H9 (cell line): ENCODE measurements at regions not wholly inside any gene's neighbourhood (a gene's known extent, or its start where the extent isn't known, plus 50 kb on each side); places are given as distances from the start of the nearest gene placed in this dataset.

Source experiments
- DNase-seq: peaks from one replicate; pipeline ENCODE4 v3.0.0-alpha.2; 2017
- H2AFZ ChIP-seq: one replicate; pipeline ENCODE4 v1.6.1; 2013; ENCODE audit warnings: mild to moderate bottlenecking, low read length, control low read depth, moderate library complexity
- H2AK5ac ChIP-seq: 2 replicates; pipeline ENCODE4 v1.6.1; 2013; ENCODE audit warnings: low read length, control low read depth, mixed read lengths; ENCODE audit not compliant: insufficient read length
- H2BK120ac ChIP-seq: one replicate; pipeline ENCODE4 v1.6.1; 2013; ENCODE audit warnings: low read depth, mild to moderate bottlenecking, low read length, control low read depth, inconsistent platforms; ENCODE audit not compliant: poor library complexity, severe bottlenecking
- H2BK12ac ChIP-seq: 2 replicates; pipeline ENCODE4 v1.6.1; 2013; ENCODE audit warnings: low read length, control low read depth, mixed read lengths, low read depth; ENCODE audit not compliant: insufficient read length
- H2BK15ac ChIP-seq: 2 replicates; pipeline ENCODE4 v1.6.1; 2013; ENCODE audit warnings: low read depth, low read length, control low read depth
- H2BK20ac ChIP-seq: one replicate; pipeline ENCODE4 v1.6.1; 2013; ENCODE audit warnings: low read depth, mild to moderate bottlenecking, low read length, control low read depth, inconsistent platforms; ENCODE audit not compliant: poor library complexity, severe bottlenecking
- H2BK5ac ChIP-seq: 2 replicates; pipeline ENCODE4 v1.6.1; 2013; ENCODE audit warnings: low read length, control low read depth, mixed read lengths; ENCODE audit not compliant: insufficient read length
- H3K14ac ChIP-seq: 2 replicates; pipeline ENCODE4 v1.6.1; 2013; ENCODE audit warnings: low read length, control low read depth; ENCODE audit not compliant: insufficient read depth
- H3K18ac ChIP-seq: 2 replicates; pipeline ENCODE4 v1.6.1; 2013; ENCODE audit warnings: low read depth, mild to moderate bottlenecking, mixed read lengths, low read length, control low read depth; ENCODE audit not compliant: insufficient read length
- H3K23ac ChIP-seq: 2 replicates; pipeline ENCODE4 v1.6.1; 2013; ENCODE audit warnings: low read length, control low read depth, mixed read lengths, low read depth; ENCODE audit not compliant: insufficient read length
- H3K23me2 ChIP-seq: 2 replicates; pipeline ENCODE4 v1.6.1; 2013; ENCODE audit warnings: low read depth, mild to moderate bottlenecking, mixed read lengths, low read length, control low read depth; ENCODE audit not compliant: insufficient read length, poor library complexity, severe bottlenecking
- H3K27ac ChIP-seq: 2 replicates; pipeline ENCODE4 v1.5.1; 2013; ENCODE audit warnings: low read length, control low read depth, mixed read lengths, low read depth; ENCODE audit not compliant: insufficient read length
- H3K27me3 ChIP-seq: 2 replicates; pipeline ENCODE4 v1.6.1; 2013; ENCODE audit warnings: low read length, control low read depth, inconsistent platforms; ENCODE audit not compliant: insufficient read depth
- H3K4ac ChIP-seq: 2 replicates; pipeline ENCODE4 v1.6.1; 2013; ENCODE audit warnings: low read depth, mild to moderate bottlenecking, control low read depth, inconsistent platforms, low read length, moderate library complexity
- H3K4me1 ChIP-seq: 2 replicates; pipeline ENCODE4 v1.6.1; 2013; ENCODE audit warnings: low read length, control low read depth, inconsistent platforms; ENCODE audit not compliant: insufficient read depth
- H3K4me2 ChIP-seq: 2 replicates; pipeline ENCODE4 v1.6.1; 2013; ENCODE audit warnings: low read length, control low read depth, mixed read lengths; ENCODE audit not compliant: insufficient read length, insufficient read depth
- H3K56ac ChIP-seq: 2 replicates; pipeline ENCODE4 v1.6.1; 2013; ENCODE audit warnings: low read depth, mild to moderate bottlenecking, mixed read lengths, low read length, control low read depth; ENCODE audit not compliant: insufficient read length
- H3K79me1 ChIP-seq: 2 replicates; pipeline ENCODE4 v1.6.1; 2013; ENCODE audit warnings: low read depth, mild to moderate bottlenecking, moderate library complexity, low read length, control low read depth, inconsistent platforms; ENCODE audit not compliant: insufficient read depth, poor library complexity, severe bottlenecking
- H3K79me2 ChIP-seq: 2 replicates; pipeline ENCODE4 v1.6.1; 2013; ENCODE audit warnings: low read length, control low read depth, inconsistent platforms; ENCODE audit not compliant: insufficient read depth
- H3K9ac ChIP-seq: 2 replicates; pipeline ENCODE4 v1.6.1; 2013; ENCODE audit warnings: low read length, control low read depth, mixed read lengths; ENCODE audit not compliant: insufficient read length; ENCODE audit errors: extremely low read depth
- H3K9me3 ChIP-seq: one replicate; pipeline ENCODE4 v1.6.1; 2013; ENCODE audit warnings: low read depth, low read length, inconsistent platforms; ENCODE audit not compliant: control insufficient read depth
- H3T11ph ChIP-seq: one replicate; pipeline ENCODE4 v1.6.1; 2013; ENCODE audit warnings: mild to moderate bottlenecking, low read length, control low read depth, inconsistent platforms
- H4K20me1 ChIP-seq: one replicate; pipeline ENCODE4 v1.6.1; 2013; ENCODE audit not compliant: control insufficient read depth, insufficient read length, insufficient read depth
- H4K5ac ChIP-seq: 2 replicates; pipeline ENCODE4 v1.6.1; 2013; ENCODE audit warnings: low read depth, mild to moderate bottlenecking, mixed read lengths, low read length, control low read depth; ENCODE audit not compliant: insufficient read length
- H4K8ac ChIP-seq: replicated peaks from 2 replicates; pipeline ENCODE4 v1.6.1; 2013; ENCODE audit warnings: low read length, control low read depth, mixed read lengths, low read depth; ENCODE audit not compliant: insufficient read length
- H4K91ac ChIP-seq: 2 replicates; pipeline ENCODE4 v1.6.1; 2013; ENCODE audit warnings: low read depth, mild to moderate bottlenecking, moderate library complexity, mixed read lengths, low read length, control low read depth; ENCODE audit not compliant: insufficient read length
- H3K27ac Mint-ChIP-seq, 3 experiments: 2 replicates in 2 of 3; 3 replicates in 1 of 3; pipeline ENCODE4 v1.8.0; 2020 to 2021; ENCODE audit warnings: mixed read lengths in 3 of 3, mild to moderate bottlenecking in 1 of 3, moderate library complexity in 1 of 3
- H3K27me3 Mint-ChIP-seq: 2 replicates; pipeline ENCODE4 v1.8.0; 2021; ENCODE audit warnings: low read depth, mild to moderate bottlenecking, moderate library complexity, mixed read lengths
- H3K36me3 Mint-ChIP-seq, 3 experiments: 2 replicates in 2 of 3; 3 replicates in 1 of 3; pipeline ENCODE4 v1.8.0; 2020 to 2021; ENCODE audit warnings: low read depth in 3 of 3, mixed read lengths in 3 of 3; ENCODE audit not compliant: insufficient read depth in 1 of 3
- H3K4me1 Mint-ChIP-seq, 2 experiments: 2 replicates each; pipeline ENCODE4 v1.8.0; 2020; ENCODE audit warnings: mixed read lengths in 2 of 2
- H3K4me3 Mint-ChIP-seq, 2 experiments: 2 replicates in 1 of 2; 3 replicates in 1 of 2; pipeline ENCODE4 v1.8.0; 2020 to 2021; ENCODE audit warnings: mild to moderate bottlenecking in 2 of 2, mixed read lengths in 2 of 2, moderate library complexity in 1 of 2
- H3K9me3 Mint-ChIP-seq, 2 experiments: 2 replicates in 1 of 2; 3 replicates in 1 of 2; pipeline ENCODE4 v1.8.0; 2020; ENCODE audit warnings: mild to moderate bottlenecking in 2 of 2, mixed read lengths in 2 of 2, moderate library complexity in 1 of 2
- CTCF ChIP-seq: fragments of 200-600 bp; sonication (generic); conservative IDR thresholded peaks from 3 replicates; pipeline ENCODE4 v1.8.0; 2021; ENCODE audit warnings: antibody characterized with exemption, mild to moderate bottlenecking
- WGBS: extraction: QIAGEN DNeasy Blood & Tissue Kit; methylation state at CpG from one replicate; pipeline ENCODE4 v1.1.7; 2013; ENCODE audit warnings: missing lambda C conversion rate, low lambda C conversion rate, mixed read lengths; ENCODE audit not compliant: insufficient read length; ENCODE audit errors: extremely low coverage; 5-methylcytosine and 5-hydroxymethylcytosine counted together

- Histone ChIP-seq H2BK15ac (no peak overlapping the region), H3K4ac (no peak overlapping the region), H4K8ac (no peak overlapping the region), H4K91ac (no peak overlapping the region), H3K18ac (no peak overlapping the region), H4K5ac (no peak overlapping the region), H3K27ac (no peak overlapping the region), H3K14ac (no peak overlapping the region), H3K23me2 (no peaks in the 10 kb centered on the region), H3K9me3 (no peaks in the 10 kb centered on the region), H2AFZ (no peak overlapping the region), H2BK12ac (no peak overlapping the region), H2BK5ac (no peak overlapping the region), H2BK120ac (no peak overlapping the region), H3K27me3 (no peaks in the 10 kb centered on the region), H3K56ac (no peak overlapping the region), H2AK5ac (no peak overlapping the region), H3K9ac (no peak overlapping the region), H4K20me1 (no peaks in the 10 kb centered on the region), H3K4me1 (no peaks in the 10 kb centered on the region), H2BK20ac (no peak overlapping the region), H3K23ac (no peak overlapping the region), H3K4me2 (no peak overlapping the region), H3K79me2 (no peaks in the 10 kb centered on the region), H3T11ph (no peak overlapping the region), H3K79me1 (no peaks in the 10 kb centered on the region)
- no peak overlapping the region; a peak in 1 of 7 replicates for H3K27ac Mint-ChIP-seq
- peaks cover 4 to 9% of the 10 kb centered on the region in 2 experiments; a peak in 3 of 4 replicates for H3K4me1 Mint-ChIP-seq
- peaks cover 1% of the 10 kb centered on the region; the same call in 1 of the 2 replicates for H3K27me3 Mint-ChIP-seq
- no peaks in the 10 kb centered on the region for H3K9me3 Mint-ChIP-seq
- TF ChIP-seq CTCF: no peak
- H3K36me3 Mint-ChIP-seq: no peaks in the 10 kb centered on the region; a peak in 1 of 7 replicates
- H3K4me3 Mint-ChIP-seq: no peak overlapping the region
- no CpG with 5 or more reads among the region's 4 CpGs for WGBS
- no peak for DNase-seq
Observed at GRCh38 chr18:46378864-46379207, 274.7 kb downstream of the HAUS1 start.
